Cardiac fibroblast (primary cell): ENCODE measurements at regions not wholly inside any gene's neighbourhood (a gene's known extent, or its start where the extent isn't known, plus 50 kb on each side); places are given as distances from the start of the nearest gene placed in this dataset.
"Not testable (repeated sequence)": the region's sequence is repeated elsewhere in the genome, so short reads cannot be mapped to it uniquely, and the experiment has no call there.

Source experiments
- DNase-seq, 2 donors: peaks; one replicate each; pipeline versions ENCODE4 v3.0.0 to v3.0.0-alpha.2; 2010; ENCODE audit warnings: low read depth in 2 of 2
- H3K4me3 ChIP-seq, 2 donors: replicated peaks in 1 of 2; 1 replicate in 1 of 2; 2 replicates in 1 of 2; pipeline ENCODE4 v1.5.1; 2011; ENCODE audit warnings: low read depth in 2 of 2, low read length in 2 of 2, mild to moderate bottlenecking in 2 of 2, moderate library complexity in 1 of 2
- TF ChIP-seq, protein P1 (sequence below): IDR thresholded peaks from one replicate; pipeline ENCODE4 v1.5.1; 2011; ENCODE audit warnings: low read depth, mild to moderate bottlenecking, low read length, inconsistent platforms

DNA sequence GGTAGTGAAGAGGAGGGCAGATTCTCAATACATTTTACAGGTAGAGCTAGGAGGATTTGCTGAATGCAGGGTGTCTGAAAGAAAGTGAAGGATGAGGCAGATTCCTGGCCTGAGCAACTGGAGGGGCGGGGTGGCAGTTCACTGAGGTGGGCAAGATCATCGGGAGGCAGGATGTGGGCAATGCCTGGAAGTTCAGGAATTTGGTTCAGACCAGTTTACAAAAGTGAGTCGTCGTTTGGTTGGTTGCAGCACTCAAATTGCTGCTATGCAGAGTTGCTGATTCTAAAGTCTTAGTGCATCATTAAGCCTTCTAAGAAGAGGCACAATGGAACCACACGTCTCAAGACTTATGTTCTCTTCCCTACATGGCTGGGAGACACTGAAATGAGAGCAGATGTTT, 134.0 kb downstream of the MFSD1 start:
- no peak overlapping the region for H3K4me3 ChIP-seq
- TF ChIP-seq, protein P1, sequence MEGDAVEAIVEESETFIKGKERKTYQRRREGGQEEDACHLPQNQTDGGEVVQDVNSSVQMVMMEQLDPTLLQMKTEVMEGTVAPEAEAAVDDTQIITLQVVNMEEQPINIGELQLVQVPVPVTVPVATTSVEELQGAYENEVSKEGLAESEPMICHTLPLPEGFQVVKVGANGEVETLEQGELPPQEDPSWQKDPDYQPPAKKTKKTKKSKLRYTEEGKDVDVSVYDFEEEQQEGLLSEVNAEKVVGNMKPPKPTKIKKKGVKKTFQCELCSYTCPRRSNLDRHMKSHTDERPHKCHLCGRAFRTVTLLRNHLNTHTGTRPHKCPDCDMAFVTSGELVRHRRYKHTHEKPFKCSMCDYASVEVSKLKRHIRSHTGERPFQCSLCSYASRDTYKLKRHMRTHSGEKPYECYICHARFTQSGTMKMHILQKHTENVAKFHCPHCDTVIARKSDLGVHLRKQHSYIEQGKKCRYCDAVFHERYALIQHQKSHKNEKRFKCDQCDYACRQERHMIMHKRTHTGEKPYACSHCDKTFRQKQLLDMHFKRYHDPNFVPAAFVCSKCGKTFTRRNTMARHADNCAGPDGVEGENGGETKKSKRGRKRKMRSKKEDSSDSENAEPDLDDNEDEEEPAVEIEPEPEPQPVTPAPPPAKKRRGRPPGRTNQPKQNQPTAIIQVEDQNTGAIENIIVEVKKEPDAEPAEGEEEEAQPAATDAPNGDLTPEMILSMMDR: no peak
- DNase-seq: no peak

- H3K4me3 ChIP-seq: no peak overlapping the region
- TF ChIP-seq, protein P1: no peak
- DNase-seq: no peak
Observed at GRCh38 chr3:158936530-158937113, 134.8 kb downstream of the MFSD1 start.

DNA sequence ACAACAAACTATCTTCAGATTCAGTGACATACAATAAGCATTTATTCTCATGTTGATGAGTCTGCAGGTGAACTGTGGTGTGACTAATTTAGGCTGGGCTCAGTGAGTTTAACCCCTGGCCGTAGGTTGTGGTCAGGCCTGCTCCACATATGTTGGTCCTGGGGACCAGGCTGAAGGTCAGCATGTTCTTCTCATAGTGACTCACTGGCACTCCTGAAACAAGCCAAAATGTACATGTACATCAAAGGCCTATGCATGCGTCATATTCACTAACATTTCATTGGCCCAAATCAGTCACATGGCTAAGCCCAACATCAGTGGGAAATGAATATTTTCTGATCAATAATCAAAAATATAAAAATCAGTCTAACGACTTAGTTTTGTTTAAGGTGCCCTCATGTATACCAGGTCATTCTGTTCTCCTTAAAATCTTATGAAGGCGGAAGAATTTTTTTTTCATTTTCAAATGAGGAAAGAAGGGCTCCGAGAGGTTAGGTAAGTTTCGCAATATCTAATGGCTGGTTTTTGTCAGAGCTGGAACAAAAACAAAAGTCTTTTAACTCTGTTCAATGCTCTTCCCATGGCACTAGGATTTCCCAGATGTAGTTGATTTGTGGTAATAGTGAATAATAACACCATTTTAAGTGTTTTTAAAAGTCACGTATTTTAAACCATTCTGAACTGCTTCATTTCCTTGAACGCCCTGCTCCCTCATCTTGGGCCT, 148.5 kb downstream of the MFSD1 start:
- TF ChIP-seq, protein P1: no peak
- no peak overlapping the region for H3K4me3 ChIP-seq
- peak in 1 of 2 donors; percentile 4 for DNase-seq

DNA sequence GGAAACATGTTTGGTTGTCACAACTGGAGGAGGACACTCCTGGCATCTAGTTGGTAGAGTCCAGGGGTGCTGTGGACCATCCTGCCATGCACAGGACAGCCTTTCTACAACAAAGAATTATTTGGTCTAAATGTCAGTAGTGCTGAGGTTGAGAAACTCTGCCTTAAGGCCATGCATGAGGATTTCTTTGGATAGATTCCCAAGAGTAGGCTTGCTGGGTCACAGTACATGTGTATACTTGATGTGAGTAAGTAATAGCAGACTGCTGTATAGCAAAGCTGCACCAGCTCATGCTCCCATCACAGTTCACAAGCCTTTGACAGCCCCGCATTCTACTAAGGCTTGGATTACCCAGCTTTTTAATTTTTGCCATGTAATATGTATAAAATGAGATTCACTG, 151.3 kb downstream of the MFSD1 start:
- TF ChIP-seq, protein P1: no peak
- no peak for DNase-seq
- no peak overlapping the region for H3K4me3 ChIP-seq

DNA sequence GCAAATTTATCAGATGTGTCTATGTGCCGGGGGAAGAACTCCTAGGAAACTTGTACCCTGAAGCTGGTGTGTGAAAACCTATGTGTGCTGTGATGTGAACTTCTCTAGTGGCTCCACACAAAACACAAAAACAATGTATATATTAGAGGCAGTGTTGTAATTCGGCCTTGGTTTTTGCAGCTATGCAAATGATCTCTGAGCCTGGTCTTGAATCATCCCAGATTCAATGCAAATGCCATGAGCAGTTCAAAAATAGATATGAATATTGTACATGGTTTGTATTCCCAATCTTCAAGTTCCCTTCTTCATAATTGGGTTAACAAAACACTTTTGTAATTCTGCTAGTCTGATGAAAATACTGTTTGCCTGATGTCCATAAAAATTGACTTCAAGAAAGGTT, 152.6 kb downstream of the MFSD1 start:
- no peak overlapping the region for H3K4me3 ChIP-seq
- DNase-seq: no peak
- TF ChIP-seq, protein P1: no peak

GRCh38 chr3:158957777-158958176, 155.9 kb downstream of the MFSD1 start:
- not testable (repeated sequence) for H3K4me3 ChIP-seq, DNase-seq

DNA sequence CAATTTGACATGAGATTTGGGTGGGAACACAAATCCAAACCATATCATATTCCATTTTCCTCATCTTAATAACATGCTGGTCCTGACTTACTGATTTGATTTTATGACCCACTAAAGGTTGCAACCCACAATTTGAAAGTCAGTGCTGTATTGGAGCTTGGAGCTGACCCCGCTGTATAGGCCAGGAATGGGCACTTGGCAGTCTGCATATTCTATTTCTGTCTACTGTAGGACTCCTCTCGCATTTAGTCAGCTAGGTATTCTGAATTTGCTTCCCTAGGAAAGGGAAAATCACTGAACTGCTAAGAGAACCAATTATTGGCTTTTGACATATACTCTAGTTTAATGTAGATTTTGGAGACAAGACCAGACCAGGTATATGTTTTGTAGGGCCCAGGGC, 157.0 kb downstream of the MFSD1 start:
- DNase-seq: no peak
- no peak overlapping the region for H3K4me3 ChIP-seq
- TF ChIP-seq, protein P1: no peak
